Right kidney (tissue), 1 donor: ENCODE measurements at regions not wholly inside any gene's neighbourhood (a gene's known extent, or its start where the extent isn't known, plus 50 kb on each side); places are given as distances from the start of the nearest gene placed in this dataset.
A peak's percentile ranks its signal among the peaks of the same experiment; 100 is the strongest.
"Not testable (repeated sequence)": the region's sequence is repeated elsewhere in the genome, so short reads cannot be mapped to it uniquely, and the experiment has no call there.

Experiments used
- DNase-seq: peaks from one replicate; pipeline ENCODE4 v3.0.0-alpha.2; 2016

- no peak for DNase-seq
Observed at GRCh38 chr4:124939908-124940307, 227.4 kb upstream of the ANKRD50 start.

DNA sequence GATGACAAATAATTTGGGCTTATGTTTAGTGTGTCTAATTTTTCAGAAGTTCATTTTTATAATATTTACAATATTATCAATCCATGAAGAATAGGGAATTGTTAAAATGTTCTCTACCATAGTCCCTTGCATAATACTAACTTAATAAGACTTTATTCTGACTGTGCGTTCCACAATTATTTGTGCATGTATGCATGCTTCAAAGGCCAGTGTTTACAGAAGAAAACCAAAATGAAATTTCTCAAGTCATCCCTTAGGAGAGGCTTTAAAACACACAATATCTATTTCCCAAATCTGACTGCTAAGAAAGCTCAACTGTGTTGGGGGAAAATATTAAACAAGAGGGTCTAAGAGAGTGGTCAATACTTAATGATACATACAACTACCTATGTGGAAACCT lies 226.3 kb upstream of the ANKRD50 start:
- DNase-seq, result no peak

- no peak for DNase-seq
Observed at GRCh38 chr4:124937993-124938392, 225.5 kb upstream of the ANKRD50 start.

GRCh38 chr4:124936427-124936826 lies 223.9 kb upstream of the ANKRD50 start:
- DNase-seq, result peak; percentile 7

DNA sequence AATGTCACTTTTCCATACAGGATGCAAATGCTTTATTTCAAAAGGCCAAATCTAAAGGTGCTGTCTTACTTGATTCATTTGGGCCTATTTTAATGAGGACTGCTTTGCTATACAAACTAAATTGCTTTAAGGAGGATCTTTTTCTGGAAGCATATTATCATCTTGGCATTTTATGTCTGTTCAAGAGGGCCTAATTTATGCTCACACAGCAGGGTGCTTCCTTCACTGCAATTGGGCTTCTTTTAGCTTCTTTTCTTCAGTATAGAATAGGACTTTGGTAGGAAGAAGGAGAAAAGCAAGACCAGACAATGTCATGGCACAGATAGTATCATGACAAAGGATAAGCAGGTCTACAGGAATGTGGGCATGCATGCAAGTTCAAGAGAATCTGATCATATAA lies 222.4 kb upstream of the ANKRD50 start:
- DNase-seq, result no peak

GRCh38 chr4:124933521-124933920 lies 221.0 kb upstream of the ANKRD50 start:
- no peak for DNase-seq

DNA sequence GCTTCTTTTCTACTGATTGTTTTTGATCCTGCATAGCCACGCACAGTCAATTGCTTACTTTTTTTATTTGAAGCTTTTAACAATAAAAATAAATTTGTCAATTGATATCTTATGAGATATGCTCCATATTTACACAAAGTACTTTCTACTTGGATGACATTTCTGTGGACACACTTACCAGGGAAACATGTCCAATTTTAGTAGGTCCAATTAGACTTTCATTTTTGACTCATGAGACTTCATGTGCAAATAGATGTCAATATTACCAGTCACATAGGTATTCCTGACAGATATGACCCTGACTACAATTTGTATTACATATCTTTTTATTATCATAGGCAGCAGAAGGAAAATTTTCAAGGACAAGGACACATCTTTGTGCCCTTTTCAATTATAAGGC lies 219.9 kb upstream of the ANKRD50 start:
- no peak for DNase-seq

GRCh38 chr4:124931050-124931449 lies 218.5 kb upstream of the ANKRD50 start:
- no peak for DNase-seq

- DNase-seq, result not testable (repeated sequence)
Observed at GRCh38 chr4:124922748-124923147, 210.2 kb upstream of the ANKRD50 start.

DNA sequence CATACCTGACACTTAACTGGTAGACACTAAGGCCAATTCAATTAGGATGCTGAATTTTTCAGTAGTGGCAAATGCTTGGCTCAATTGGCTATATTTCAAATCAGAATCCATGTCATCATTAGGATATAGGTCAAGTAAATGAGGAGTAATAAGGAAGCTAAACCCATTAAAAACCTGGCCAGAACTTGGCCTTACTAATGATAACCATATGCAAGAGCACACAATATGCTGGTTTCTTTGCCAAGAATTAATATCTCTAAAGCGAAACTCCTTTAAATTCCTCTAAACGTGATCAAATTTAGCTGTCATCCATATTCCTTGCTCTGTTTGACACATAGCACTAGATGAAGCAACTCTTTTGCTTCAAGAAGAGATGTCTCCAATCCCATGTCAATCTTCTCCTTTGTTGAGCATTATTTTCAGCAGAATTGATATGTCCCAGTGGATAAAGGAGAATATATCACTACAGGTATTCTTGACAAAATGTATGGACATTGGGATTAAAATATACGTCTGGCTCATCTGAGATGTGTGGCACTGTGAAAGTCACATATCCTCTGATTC lies 206.1 kb upstream of the ANKRD50 start:
- DNase-seq, result no peak

- DNase-seq, result no peak
Observed at GRCh38 chr4:124915073-124915472, 202.5 kb upstream of the ANKRD50 start.

DNA sequence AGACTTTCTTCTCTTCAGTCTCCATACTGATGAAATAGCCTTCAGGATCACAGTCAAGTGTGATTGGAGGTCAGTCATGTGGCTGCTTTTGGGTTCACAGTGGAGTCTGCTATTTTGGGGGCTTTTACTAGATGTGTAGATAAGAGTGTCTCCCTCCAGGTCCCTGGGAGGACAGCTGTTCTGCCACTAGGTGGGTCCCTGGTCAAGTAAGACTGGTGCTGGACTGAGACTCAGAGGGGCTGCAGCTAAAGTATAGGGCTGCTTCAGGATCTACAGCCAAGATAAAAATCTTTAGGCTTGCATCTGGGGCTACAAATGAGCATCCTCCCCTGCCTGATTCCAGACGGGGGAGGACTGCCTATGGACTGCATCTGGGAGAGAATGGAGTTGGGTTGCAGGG lies 200.7 kb upstream of the ANKRD50 start:
- DNase-seq, result no peak

DNA sequence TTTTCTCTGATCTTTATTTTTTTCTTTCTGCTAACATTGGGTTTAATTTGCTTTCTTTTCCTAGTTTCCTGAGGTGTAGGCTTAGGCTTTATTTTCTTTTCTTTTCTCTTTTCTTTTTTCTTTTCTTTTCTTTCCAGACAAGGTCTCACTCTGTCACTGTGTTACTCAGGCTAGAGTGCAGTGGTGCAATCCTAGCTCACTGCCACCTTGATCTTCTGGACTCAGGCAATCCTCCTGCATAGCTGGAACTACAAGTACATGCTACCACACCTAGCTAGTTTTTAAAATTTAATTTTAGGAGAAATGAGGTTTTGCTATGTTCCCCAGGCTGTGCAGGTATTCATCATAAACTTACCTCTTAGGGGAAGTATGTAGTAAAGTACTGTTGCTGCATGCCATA lies 197.8 kb upstream of the ANKRD50 start:
- DNase-seq, result no peak

- no peak for DNase-seq
Observed at GRCh38 chr4:124907881-124908280, 195.3 kb upstream of the ANKRD50 start.

DNA sequence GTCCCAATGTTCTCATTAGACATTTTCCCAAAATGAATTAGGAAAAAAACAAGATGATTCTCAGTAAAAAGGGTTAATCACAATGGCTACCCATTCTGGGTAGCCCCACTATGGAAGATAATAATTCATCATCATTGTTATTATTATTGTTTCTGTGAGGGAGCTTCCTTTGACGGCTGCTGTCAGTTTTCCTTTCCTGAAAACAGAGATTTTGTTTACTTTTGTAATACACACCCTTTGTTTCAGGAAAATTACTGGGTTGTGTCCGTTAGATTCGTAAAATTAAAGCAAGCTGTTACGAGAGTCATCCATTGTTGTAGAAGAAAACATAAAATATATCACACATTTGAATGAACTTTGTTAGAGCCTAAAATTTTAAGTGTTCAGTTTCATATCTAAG lies 192.9 kb upstream of the ANKRD50 start:
- DNase-seq, result no peak

DNA sequence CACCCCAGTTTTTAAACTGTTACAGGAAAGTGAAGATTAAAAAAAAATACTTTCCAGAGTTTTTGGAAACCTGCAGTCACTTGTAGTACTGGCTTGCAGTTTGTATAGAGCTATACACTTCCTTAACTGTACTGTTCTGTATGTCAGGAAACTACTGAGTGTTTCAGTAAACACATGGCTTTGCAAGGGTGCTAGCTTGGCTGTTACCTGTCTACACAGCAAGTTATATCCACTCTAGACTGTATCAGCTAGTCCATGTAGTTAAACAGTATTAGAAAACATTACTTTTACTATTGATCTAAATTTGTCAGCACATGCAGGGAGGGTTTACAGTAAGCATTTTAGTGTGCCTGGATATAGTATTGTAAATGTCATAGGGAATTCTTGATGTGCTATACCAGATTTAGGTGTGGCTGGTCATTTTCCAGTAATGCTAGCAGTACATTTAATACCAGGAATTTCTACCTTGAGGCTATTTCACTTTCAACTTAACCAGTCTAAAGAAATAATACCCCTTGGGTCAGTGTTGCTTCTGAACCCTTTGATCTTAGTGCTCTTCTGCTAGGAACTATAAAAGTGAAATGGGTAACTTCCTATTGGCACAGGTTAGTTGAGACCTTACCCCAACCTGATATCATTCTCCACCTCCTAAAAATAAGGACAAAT lies 192.3 kb upstream of the ANKRD50 start:
- no peak for DNase-seq

DNA sequence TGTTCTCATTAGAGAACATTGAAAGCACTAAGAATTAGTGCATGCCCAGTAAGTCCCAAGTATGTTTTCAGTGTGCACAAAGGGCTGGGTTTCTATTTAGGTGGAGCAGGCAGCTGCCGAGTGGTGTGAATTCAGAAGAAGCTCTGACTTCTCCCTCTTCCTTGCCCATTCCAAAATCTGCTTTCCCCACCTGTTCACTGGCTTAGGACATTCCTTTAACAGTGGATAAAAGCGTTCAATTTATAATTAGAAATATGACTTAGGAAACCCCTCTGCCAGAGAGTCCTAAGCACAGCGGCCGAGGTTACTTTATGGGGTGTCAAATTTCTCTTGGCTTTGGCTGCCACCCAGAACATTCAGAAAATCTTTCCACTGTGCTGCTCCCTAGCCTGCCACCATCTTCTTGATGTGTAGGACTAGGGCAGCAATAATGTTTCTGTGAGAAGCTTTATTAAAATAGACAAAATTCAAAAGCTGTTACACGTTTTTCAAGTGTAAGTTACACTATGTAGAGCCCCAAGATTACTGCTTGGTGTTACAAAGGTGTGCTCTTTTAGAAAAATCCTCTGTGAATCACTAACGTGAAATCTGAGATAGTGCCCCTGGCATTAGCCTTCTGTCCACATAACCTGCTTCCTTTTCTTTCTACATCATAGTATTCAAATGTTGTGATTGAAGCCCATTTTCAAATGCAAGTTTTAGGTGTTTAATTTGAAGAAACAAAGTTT lies 191.6 kb upstream of the ANKRD50 start:
- peak; percentile 65 for DNase-seq

DNA sequence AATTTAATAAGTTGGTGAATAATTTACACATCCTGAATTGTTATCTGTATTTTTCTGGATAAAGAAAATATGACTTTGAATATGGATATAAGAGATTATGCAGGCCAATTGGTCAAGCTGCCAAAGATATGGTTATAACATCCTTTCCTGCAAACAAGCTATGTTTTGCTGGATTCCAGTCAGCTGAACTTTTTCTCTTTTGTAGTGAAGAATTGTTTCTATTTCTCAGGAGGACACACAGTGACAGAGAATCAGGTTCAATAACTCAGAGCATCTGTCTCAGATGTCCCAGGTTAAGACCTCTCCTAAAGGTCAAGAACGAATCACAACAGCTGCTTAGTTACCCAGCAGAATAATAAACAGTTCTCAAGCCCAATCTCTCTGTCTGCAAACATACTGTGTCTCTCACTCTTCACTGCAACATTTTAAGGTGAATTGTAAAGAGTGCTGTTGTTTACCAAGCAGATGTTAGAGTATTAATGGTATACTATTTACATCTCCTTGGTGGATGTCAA lies 189.5 kb upstream of the ANKRD50 start:
- no peak for DNase-seq

DNA sequence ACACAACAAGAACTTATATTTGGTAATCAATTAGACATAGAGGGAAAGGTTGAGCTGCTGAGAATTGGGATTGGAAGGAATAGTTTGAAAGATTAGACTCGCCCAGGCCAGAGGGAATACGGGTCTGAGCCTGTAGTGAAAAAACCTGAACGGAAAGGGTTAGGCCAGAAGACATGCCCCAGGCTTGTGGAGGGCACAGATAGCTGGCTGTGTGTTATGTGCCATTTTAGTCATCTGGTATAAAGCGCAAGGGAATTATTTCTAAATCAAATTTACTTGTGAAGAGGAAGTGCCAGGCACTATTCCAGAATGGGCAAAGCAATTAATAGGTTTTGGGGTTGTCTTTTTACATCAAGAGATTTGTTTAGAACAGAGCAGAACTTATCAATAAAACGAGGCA lies 187.5 kb upstream of the ANKRD50 start:
- no peak for DNase-seq

- DNase-seq, result no peak
Observed at GRCh38 chr4:124890522-124890921, 178.0 kb upstream of the ANKRD50 start.

DNA sequence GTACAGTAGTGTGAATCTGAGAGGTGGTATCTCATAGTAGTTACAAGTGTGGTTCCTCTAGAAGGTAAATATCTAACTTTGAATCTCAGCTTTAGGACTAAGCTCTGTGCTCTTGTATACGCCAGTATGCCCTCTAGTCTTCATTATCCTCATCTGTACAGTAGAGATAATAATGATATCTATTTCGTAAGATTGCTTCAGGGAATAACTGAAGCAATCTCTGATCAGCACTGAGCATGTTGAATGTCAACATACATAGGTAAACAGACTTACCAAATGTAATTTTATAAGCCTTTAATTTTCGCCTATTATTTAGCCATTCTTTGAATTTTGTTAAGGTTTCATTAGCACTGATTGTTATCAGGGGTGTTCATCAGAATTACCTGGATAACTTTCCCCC lies 175.2 kb upstream of the ANKRD50 start:
- DNase-seq, result no peak

GRCh38 chr4:124884316-124884715 lies 171.8 kb upstream of the ANKRD50 start:
- no peak for DNase-seq

DNA sequence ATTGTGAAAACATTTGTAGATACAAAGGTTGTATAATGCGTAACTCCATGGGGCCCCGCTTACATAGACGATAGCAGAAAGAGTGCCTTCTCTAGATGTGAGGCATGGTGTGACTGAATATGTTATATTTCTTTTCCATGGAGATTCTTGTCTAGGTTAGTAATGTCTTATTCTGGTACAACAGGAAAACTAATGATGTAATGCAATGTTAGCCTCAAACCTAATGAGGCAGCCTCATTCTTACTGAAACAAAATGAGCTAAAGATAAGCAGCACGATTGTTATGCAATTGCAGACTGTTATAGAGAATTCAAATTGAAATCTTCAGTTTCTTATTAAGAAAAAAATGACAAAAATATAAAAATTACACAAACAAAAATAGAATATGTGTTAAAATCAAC lies 171.1 kb upstream of the ANKRD50 start:
- DNase-seq, result no peak

DNA sequence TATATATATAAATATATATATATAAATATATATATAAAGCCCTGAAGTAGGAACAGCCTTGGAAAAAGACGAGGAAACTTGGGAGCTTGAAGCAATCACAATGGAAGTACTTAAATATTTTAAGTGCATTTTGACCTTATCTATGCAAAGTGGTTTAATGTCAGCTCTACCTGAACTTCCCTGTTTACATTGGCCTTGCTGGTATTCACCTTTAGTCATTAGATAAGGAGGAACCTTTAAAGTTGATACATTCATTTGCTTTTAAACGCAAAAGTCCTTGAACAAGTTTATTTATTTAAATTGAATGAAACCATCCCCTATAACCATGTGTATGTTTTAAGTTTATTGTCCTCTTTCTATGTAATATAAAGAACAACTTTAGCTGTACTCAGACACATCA lies 166.7 kb upstream of the ANKRD50 start:
- DNase-seq, result no peak
